ENCODE measurements at regions not wholly inside any gene's neighbourhood (a gene's known extent, or its start where the extent isn't known, plus 50 kb on each side); places are given as distances from the start of the nearest gene placed in this dataset.

DNA sequence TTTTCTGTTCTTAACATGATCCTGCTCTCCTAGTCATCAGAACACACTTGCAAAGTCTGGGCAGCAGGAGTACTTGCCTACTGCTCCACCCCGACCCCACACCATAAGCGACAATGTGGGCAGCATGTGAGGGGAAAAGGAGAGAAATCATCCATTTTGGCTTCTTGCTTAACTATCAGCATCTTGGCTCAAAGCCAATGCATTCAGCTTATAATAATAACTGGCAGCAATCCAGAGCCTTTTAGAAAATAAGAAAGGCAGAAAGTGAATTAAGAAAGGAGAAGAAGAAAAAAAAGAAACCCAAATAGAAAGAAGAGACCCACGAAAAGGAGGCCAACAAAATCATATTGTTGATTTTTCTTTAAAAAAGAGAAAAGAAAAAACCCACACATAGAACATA is 930.8 kb downstream of the BCL11B start:
- DNase-seq (ENCODE audit: low spot score in 2 of 2) (no peak), FAIRE-seq (no peak)

DNA sequence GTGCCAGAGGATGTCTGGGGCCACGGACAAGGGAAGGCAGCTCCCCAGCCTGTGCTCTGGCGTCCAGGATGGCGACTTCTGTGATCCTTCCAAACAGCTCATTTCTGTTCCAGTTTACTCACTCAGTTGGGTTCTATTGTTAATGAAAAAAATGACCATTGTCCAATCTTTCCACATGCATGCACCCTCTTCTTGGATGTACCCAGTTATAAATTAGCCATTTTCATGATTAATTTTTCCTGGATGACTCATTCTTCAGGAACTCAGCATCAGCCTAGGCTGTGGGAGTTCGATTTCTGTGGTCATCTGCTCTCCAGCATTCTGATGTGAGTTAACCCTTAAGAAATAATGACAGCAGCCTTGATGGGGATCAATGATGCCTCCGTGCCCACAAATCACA is 926.8 kb downstream of the BCL11B start:
- FAIRE-seq (no peak), DNase-seq (ENCODE audit: low spot score in 2 of 2) (no peak)

DNA sequence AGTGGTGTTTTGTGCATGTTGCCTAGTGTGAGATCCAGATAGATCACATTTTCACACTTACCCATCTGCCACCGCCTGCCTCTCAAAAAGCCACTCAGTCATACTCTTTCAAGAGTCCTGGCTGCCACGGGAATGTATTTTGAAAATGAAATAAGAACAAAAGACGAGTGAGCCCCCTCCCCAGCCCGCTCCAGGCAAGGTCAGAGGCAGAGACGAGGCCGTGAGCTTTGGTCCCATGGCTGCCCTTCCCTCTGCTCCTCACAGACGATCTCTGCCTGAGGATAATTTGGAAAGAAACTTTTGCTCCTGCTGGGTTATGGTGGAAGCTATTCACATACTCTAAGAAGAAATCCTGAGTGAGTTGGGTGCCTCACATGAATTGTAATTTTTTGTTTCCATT is 924.3 kb downstream of the BCL11B start:
- FAIRE-seq (no peak), DNase-seq (ENCODE audit: low spot score in 2 of 2) (no peak)

DNA sequence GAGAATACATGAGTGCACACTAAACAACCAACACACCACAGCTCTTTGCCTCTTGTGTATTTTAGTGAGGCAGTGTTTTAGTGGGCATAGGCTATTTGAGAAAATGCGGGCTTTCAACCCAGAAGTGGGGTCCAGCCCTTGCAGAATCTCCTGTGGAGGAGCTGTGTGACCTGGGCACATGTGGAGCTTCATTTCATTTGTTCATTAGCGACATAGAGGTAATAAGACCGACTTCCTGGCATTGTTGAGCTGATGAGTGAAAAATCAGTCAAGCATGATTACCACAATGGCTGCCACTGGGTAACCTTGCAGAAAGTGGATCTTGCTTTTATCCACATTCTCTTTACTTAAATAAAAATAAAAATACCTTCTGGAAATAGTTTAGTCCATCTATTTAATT is 923.5 kb downstream of the BCL11B start:
- no peak for FAIRE-seq

GRCh38 chr14:98350213-98350612 is 921.8 kb downstream of the BCL11B start:
- no peak for FAIRE-seq
- no peak for DNase-seq (ENCODE audit: low spot score in 2 of 2)

More for the DNA sequence above, 923.5 kb downstream of the BCL11B start:
- DNase-seq (ENCODE audit: low spot score in 2 of 2) = no peak

- DNase-seq (ENCODE audit: low spot score in 2 of 2) (no peak), FAIRE-seq (no peak)
Measured at GRCh38 chr14:98364961-98365360, 907.0 kb downstream of the BCL11B start.

DNA sequence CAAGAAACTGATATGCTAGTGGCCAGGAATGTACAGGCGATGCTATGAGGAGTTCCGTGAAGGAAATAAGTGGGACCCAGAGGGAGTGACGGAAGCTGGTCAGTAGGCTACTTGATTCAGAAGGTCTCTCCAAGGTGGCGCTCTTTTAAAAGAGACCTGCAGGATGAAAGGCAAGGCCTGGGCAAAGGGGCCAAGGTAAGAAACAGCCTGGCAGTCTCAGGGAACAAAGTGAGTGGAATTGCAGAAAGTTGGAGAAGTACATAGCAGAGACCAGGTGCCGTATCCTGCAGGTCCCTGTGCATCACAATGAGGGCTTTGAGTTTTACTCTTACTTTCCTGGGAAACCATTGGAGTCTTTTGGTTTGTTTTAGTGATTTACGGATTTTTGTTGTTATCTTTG is 905.6 kb downstream of the BCL11B start:
- DNase-seq (ENCODE audit: low spot score in 2 of 2) (no peak), FAIRE-seq (no peak)

- no peak for DNase-seq (ENCODE audit: low spot score in 2 of 2)
- no peak for FAIRE-seq
Measured at GRCh38 chr14:98368221-98368620, 903.8 kb downstream of the BCL11B start.

- DNase-seq (ENCODE audit: low spot score in 2 of 2) (no peak), FAIRE-seq (no peak)
Measured at GRCh38 chr14:98368916-98369315, 903.1 kb downstream of the BCL11B start.

GRCh38 chr14:98369344-98369743 is 902.7 kb downstream of the BCL11B start:
- DNase-seq (ENCODE audit: low spot score in 2 of 2) (no peak), FAIRE-seq (no peak)

DNA sequence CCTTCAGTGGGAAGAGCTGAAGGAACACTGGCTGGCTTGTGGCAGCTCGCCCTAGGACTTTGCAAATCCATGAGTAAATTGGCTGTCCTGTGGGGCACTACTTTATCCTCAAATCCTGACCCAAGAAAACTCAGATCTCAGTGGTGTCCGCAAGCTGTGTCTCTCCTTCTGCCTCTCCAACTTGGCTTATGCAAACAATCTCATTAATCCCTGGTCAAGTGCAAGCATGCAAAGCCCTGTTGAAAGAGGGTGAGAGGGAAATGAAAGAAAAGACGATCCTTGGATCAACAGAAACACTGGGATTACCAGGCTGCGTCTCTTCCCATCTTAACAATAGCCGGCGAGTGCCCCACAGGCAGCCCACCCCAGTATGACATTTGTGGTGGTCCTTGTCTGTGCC is 901.6 kb downstream of the BCL11B start:
- no peak for DNase-seq (ENCODE audit: low spot score in 2 of 2)
- FAIRE-seq = no peak

DNA sequence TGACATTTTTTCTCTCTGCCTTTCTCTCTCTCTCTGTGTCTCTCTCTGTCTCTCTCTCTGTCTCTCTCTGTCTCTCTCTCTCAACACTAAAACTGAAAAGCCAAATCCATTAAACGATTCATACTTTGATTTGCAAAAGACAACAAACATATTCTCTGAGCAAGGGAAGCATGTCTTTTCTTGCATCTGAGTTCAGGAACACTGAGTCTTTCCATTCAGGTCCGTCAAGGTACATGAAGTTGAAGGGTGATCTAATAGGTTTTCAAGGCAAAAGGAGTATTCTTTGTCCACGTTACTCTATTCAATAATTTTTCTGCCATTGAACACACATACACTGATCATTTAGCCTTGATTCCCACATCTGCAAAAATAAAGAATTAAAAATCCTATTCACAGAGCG is 900.9 kb downstream of the BCL11B start:
- FAIRE-seq (no peak), DNase-seq (ENCODE audit: low spot score in 2 of 2) (no peak)

- FAIRE-seq (no peak), DNase-seq (ENCODE audit: low spot score in 2 of 2) (no peak)
Measured at GRCh38 chr14:98374136-98374535, 897.9 kb downstream of the BCL11B start.

GRCh38 chr14:98375566-98375965 is 896.4 kb downstream of the BCL11B start:
- no peak for FAIRE-seq
- DNase-seq (ENCODE audit: low spot score in 2 of 2) = no peak

GRCh38 chr14:98379830-98380229 is 892.2 kb downstream of the BCL11B start:
- no peak for DNase-seq (ENCODE audit: low spot score in 2 of 2)
- FAIRE-seq = no peak

DNA sequence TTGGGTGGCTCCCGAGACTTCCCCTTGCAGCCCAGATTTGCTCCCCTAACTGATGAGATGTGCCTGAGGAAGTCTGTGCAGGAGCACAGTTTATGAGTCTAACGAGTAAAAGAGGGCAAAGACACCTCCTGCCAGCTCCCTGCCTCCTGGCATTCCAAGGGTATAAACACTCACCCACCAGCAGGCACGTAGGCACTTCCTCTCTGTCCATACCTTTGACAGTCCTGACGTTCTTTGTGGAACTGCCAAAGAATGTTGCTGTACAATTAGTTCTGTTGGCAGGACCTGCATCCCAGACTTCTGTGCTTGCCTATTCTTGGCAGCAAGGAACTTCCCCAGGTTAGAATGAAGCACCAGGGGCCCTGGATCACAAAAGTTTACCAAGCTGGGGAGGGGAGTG is 889.3 kb downstream of the BCL11B start:
- DNase-seq (ENCODE audit: low spot score in 2 of 2) (no peak), FAIRE-seq (no peak)

GRCh38 chr14:98385851-98386250 is 886.1 kb downstream of the BCL11B start:
- no peak for FAIRE-seq

GRCh38 chr14:98391061-98391460 is 880.9 kb downstream of the BCL11B start:
- FAIRE-seq = no peak

More at GRCh38 chr14:98385851-98386250, 886.1 kb downstream of the BCL11B start:
- no peak for DNase-seq (ENCODE audit: low spot score in 2 of 2)

DNA sequence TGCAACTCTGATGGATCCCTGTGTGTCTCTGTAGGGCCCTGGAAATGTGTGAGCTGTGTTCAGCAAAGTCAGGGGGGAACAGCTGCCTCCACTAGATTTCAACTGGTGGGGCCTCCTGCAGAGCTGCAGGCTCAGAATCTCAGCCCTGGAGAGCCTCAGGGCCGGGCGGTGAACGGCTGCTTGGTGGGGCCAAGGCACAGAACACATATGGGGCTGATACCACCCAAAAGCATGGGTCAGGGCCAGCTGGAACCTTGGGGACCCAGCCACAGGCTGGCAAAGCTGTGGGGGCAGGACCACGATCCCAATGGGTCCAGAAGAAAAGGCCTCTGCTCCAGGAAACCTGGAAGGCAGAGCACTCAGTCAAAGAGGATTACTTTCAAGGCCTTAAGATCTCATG is 878.5 kb downstream of the BCL11B start:
- FAIRE-seq = no peak
- DNase-seq (ENCODE audit: low spot score in 2 of 2) = no peak

More at GRCh38 chr14:98391061-98391460, 880.9 kb downstream of the BCL11B start:
- DNase-seq (ENCODE audit: low spot score in 2 of 2) = no peak

- DNase-seq (ENCODE audit: low spot score in 2 of 2) (no peak), FAIRE-seq (no peak)
Measured at GRCh38 chr14:98404811-98405210, 867.2 kb downstream of the BCL11B start.

DNA sequence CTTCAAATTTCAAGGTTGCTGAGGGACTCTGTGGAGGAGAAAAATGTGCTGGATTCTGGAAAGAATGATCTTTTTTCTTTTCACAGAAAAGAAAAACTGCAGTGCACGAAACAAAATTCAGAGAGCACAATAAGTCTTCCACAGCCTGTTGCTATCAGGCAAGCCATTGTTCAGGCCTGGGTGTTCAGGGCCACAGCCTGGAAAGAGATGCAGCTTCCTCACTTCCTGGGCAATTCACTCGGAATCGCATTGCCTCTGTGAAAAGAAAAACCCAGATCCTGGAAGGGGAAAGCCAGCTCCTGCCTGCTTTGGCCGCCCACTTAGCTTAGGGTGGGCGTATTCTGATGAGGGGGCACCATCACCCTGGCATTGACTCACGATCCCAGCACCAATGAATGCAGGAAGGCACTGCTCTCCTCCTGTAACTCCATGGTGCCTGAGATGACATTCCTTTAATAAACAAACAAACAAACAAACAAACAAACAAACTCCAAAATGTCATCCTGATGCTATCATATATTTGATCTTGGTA is 863.9 kb downstream of the BCL11B start:
- no peak for FAIRE-seq
- no peak for DNase-seq (ENCODE audit: low spot score in 2 of 2)

DNA sequence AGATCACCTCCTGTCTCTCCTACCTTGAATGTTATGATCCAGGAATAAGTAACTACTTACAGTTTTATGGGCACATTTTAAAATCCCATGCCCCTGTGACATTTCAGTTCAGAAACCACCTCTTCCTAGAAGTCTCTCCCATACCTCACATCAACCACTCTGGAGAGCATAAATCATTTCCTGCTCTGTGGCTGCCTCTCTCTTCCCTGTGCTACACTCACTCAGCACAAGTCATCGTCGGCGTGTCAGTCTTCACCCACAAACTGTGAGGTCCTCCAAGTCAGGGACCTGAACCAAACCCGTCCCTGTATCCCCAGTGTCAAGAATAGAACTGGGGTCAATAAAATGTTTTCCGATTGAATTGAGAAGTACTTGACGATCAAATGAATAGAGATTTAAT is 863.3 kb downstream of the BCL11B start:
- DNase-seq (ENCODE audit: low spot score in 2 of 2) (no peak), FAIRE-seq (no peak)

- FAIRE-seq = no peak
- no peak for DNase-seq (ENCODE audit: low spot score in 2 of 2)
Measured at GRCh38 chr14:98411154-98411553, 860.8 kb downstream of the BCL11B start.
